HG03575 (cell line): ENCODE measurements at regions not wholly inside any gene's neighbourhood (a gene's known extent, or its start where the extent isn't known, plus 50 kb on each side); places are given as distances from the start of the nearest gene placed in this dataset.

ENCODE experiments used
- ATAC-seq: cut with Tn5 transposase; IDR thresholded peaks from one replicate; pipeline ENCODE4 v1.9.1; 2021; ENCODE audit not compliant: unreplicated experiment, insufficient number of reproducible peaks, low FRiP score; ENCODE audit errors: extremely low read depth

GRCh38 chr6:126779331-126779730, 339.1 kb upstream of the RSPO3 start:
- no peak for ATAC-seq

- no peak for ATAC-seq
These were observed 336.9 kb upstream of the RSPO3 start for GRCh38 chr6:126781582-126781981.

GRCh38 chr6:126784161-126784790, 334.2 kb upstream of the RSPO3 start:
- ATAC-seq = no peak

GRCh38 chr6:126786262-126786661, 332.2 kb upstream of the RSPO3 start:
- ATAC-seq = no peak

GRCh38 chr6:126787635-126788034, 330.8 kb upstream of the RSPO3 start:
- no peak for ATAC-seq

GRCh38 chr6:126788861-126789365, 329.6 kb upstream of the RSPO3 start:
- no peak for ATAC-seq

GRCh38 chr6:126792340-126793085, 326.0 kb upstream of the RSPO3 start:
- no peak for ATAC-seq

- no peak for ATAC-seq
These were observed 323.3 kb upstream of the RSPO3 start for GRCh38 chr6:126795161-126795560.

GRCh38 chr6:126797981-126798380, 320.5 kb upstream of the RSPO3 start:
- no peak for ATAC-seq

GRCh38 chr6:126803769-126804168, 314.7 kb upstream of the RSPO3 start:
- ATAC-seq = no peak

GRCh38 chr6:126804332-126805064, 314.0 kb upstream of the RSPO3 start:
- no peak for ATAC-seq

GRCh38 chr6:126805861-126806260, 312.6 kb upstream of the RSPO3 start:
- ATAC-seq = no peak

GRCh38 chr6:126807876-126808275, 310.6 kb upstream of the RSPO3 start:
- no peak for ATAC-seq

- ATAC-seq = no peak
These were observed 307.1 kb upstream of the RSPO3 start for GRCh38 chr6:126811321-126811720.

- ATAC-seq = no peak
These were observed 306.5 kb upstream of the RSPO3 start for GRCh38 chr6:126812010-126812409.

- no peak for ATAC-seq
These were observed 305.8 kb upstream of the RSPO3 start for GRCh38 chr6:126812651-126813050.

GRCh38 chr6:126820634-126821033, 297.8 kb upstream of the RSPO3 start:
- ATAC-seq = no peak

GRCh38 chr6:126821706-126822105, 296.8 kb upstream of the RSPO3 start:
- no peak for ATAC-seq

GRCh38 chr6:126824226-126824625, 294.2 kb upstream of the RSPO3 start:
- ATAC-seq = no peak

GRCh38 chr6:126824815-126825214, 293.7 kb upstream of the RSPO3 start:
- no peak for ATAC-seq
